IMR-90 (cell line): ENCODE measurements at regions not wholly inside any gene's neighbourhood (a gene's known extent, or its start where the extent isn't known, plus 50 kb on each side); places are given as distances from the start of the nearest gene placed in this dataset.

Experiments used
- ATAC-seq: fragments of 200-7000 bp; cut with Tn5 transposase; 2 replicates; pipeline ENCODE4 v1.9.1; 2020; ENCODE audit warnings: low read depth, mild to moderate bottlenecking, moderate library complexity
- BruUV-seq: library from RNA; stranded (reverse); fragments of 400-500 nt; replicated peaks from 2 replicates; lab custom pipeline; 2021; lab: Mats Ljungman, UMichigan
- CTCF ChIA-PET: fragments of 300-600 bp; formaldehyde crosslinking; extraction: SDS; loops from one replicate; lab custom pipeline; 2021; ENCODE audit warnings: antibody characterized with exemption; lab: Yijun Ruan, JAX
- POLR2A ChIA-PET: fragments of 300-600 bp; sonication (Branson Sonifier 250); formaldehyde crosslinking; loops from one replicate; lab custom pipeline; 2022; ENCODE audit warnings: antibody characterized with exemption; ENCODE audit not compliant: unreplicated experiment; lab: Charles Lee
- DNase-seq: peaks from one replicate; pipeline ENCODE4 v3.0.0; 2013
- H2AFZ ChIP-seq: replicated peaks from 2 replicates; pipeline ENCODE3; 2013; ENCODE audit warnings: low read length, mild to moderate bottlenecking; ENCODE audit not compliant: poor library complexity
- H2AK5ac ChIP-seq: 2 replicates; pipeline ENCODE4 v1.6.1; 2013; ENCODE audit warnings: low read depth, low read length, inconsistent platforms
- H2AK9ac ChIP-seq: replicated peaks from 2 replicates; pipeline ENCODE3; 2013; ENCODE audit warnings: mild to moderate bottlenecking, low read depth, low read length, moderate library complexity; ENCODE audit not compliant: poor library complexity
- H2BK120ac ChIP-seq: 2 replicates; pipeline ENCODE4 v1.6.1; 2013; ENCODE audit warnings: low read depth, low read length, inconsistent platforms
- H2BK15ac ChIP-seq: 3 replicates; pipeline ENCODE4 v1.6.1; 2013; ENCODE audit warnings: low read depth, low read length, inconsistent platforms
- H2BK20ac ChIP-seq: 2 replicates; pipeline ENCODE4 v1.6.1; 2013; ENCODE audit warnings: low read depth, mild to moderate bottlenecking, inconsistent platforms, low read length, moderate library complexity
- H2BK5ac ChIP-seq: 2 replicates; pipeline ENCODE4 v1.6.1; 2013; ENCODE audit warnings: mild to moderate bottlenecking, low read depth, low read length, inconsistent platforms; ENCODE audit not compliant: poor library complexity, severe bottlenecking
- H3K14ac ChIP-seq: replicated peaks from 2 replicates; pipeline ENCODE4 v1.6.1; 2013; ENCODE audit warnings: low read depth, low read length, inconsistent platforms
- H3K18ac ChIP-seq: 2 replicates; pipeline ENCODE4 v1.6.1; 2013; ENCODE audit warnings: low read depth, low read length, control low read depth
- H3K23ac ChIP-seq: 2 replicates; pipeline ENCODE4 v1.6.1; 2013; ENCODE audit warnings: low read depth, low read length, inconsistent platforms
- H3K27ac ChIP-seq: 2 replicates; pipeline ENCODE4 v1.5.1; 2013; ENCODE audit warnings: mild to moderate bottlenecking, control low read depth, low read length; ENCODE audit not compliant: insufficient read depth
- H3K27me3 ChIP-seq: 2 replicates; pipeline ENCODE4 v1.6.1; 2013; ENCODE audit warnings: low read length; ENCODE audit not compliant: control insufficient read depth, insufficient read depth
- H3K36me3 ChIP-seq: 2 replicates; pipeline ENCODE4 v1.6.1; 2013; ENCODE audit warnings: low read length, mixed read lengths; ENCODE audit not compliant: control insufficient read depth, insufficient read depth
- H3K4ac ChIP-seq: 2 replicates; pipeline ENCODE4 v1.6.1; 2013; ENCODE audit warnings: low read depth, low read length, inconsistent platforms
- H3K4me1 ChIP-seq: 2 replicates; pipeline ENCODE4 v1.6.1; 2013; ENCODE audit warnings: low read length, mixed read lengths; ENCODE audit not compliant: control insufficient read depth, insufficient read depth
- H3K4me2 ChIP-seq: 2 replicates; pipeline ENCODE4 v1.6.1; 2013; ENCODE audit warnings: low read depth, mild to moderate bottlenecking, control low read depth, low read length, moderate library complexity
- H3K4me3 ChIP-seq: 2 replicates; pipeline ENCODE4 v1.5.1; 2013; ENCODE audit warnings: low read depth, mild to moderate bottlenecking, control low read depth, low read length, moderate library complexity; ENCODE audit not compliant: insufficient read depth
- H3K56ac ChIP-seq: 2 replicates; pipeline ENCODE4 v1.6.1; 2013; ENCODE audit warnings: low read length, inconsistent platforms; ENCODE audit not compliant: insufficient read depth; ENCODE audit errors: extremely low read depth
- H3K79me1 ChIP-seq, 2 experiments: 2 replicates each; pipeline ENCODE4 v1.6.1; 2013; ENCODE audit warnings: low read length in 2 of 2, inconsistent platforms in 1 of 2, low read depth in 1 of 2
- H3K9ac ChIP-seq: 2 replicates; pipeline ENCODE4 v1.6.1; 2013; ENCODE audit warnings: low read depth, low read length, control low read depth
- H3K9me1 ChIP-seq: 2 replicates; pipeline ENCODE4 v1.6.1; 2013; ENCODE audit warnings: low read length, inconsistent platforms; ENCODE audit not compliant: insufficient read depth
- H3K9me3 ChIP-seq: 2 replicates; pipeline ENCODE4 v1.6.1; 2013; ENCODE audit warnings: low read length; ENCODE audit not compliant: control insufficient read depth, insufficient read depth
- H4K20me1 ChIP-seq: 2 replicates; pipeline ENCODE4 v1.6.1; 2013; ENCODE audit warnings: low read length, inconsistent platforms; ENCODE audit not compliant: insufficient read depth
- H4K5ac ChIP-seq: 2 replicates; pipeline ENCODE4 v1.6.1; 2013; ENCODE audit warnings: mild to moderate bottlenecking, low read depth, low read length, control low read depth
- H4K8ac ChIP-seq, 2 experiments: 2 replicates each; pipeline ENCODE4 v1.6.1; 2013; ENCODE audit warnings: low read depth in 2 of 2, low read length in 2 of 2, control low read depth in 1 of 2, inconsistent platforms in 1 of 2
- H4K91ac ChIP-seq: 2 replicates; pipeline ENCODE4 v1.6.1; 2013; ENCODE audit warnings: low read depth, low read length, inconsistent platforms; ENCODE audit not compliant: insufficient read depth
- BHLHE40 ChIP-seq: fragments of 150-350 bp; IDR thresholded peaks from 2 replicates; pipeline ENCODE4 v1.6.1; 2016; ENCODE audit warnings: mild to moderate bottlenecking, low read depth, low read length
- CEBPB ChIP-seq: IDR thresholded peaks from 2 replicates; pipeline ENCODE4 v1.6.1; 2012; ENCODE audit warnings: low read depth, low read length, improper control_type of control experiment
- CHD1 ChIP-seq: IDR thresholded peaks from 2 replicates; pipeline ENCODE4 v1.6.1; 2012; ENCODE audit warnings: low read depth, low read length, improper control_type of control experiment
- CTCF ChIP-seq: conservative IDR thresholded peaks from 2 replicates; pipeline ENCODE4 v1.5.1; 2012; ENCODE audit warnings: mild to moderate bottlenecking, low read depth, low read length, improper control_type of control experiment
- FOS ChIP-seq: fragments of 150-350 bp; IDR thresholded peaks from 2 replicates; pipeline ENCODE4 v1.6.1; 2016; ENCODE audit warnings: low read depth, low read length
- MAFK ChIP-seq: IDR thresholded peaks from 2 replicates; pipeline ENCODE4 v1.6.1; 2012; ENCODE audit warnings: low read depth, low read length, improper control_type of control experiment
- MAZ ChIP-seq: IDR thresholded peaks from 2 replicates; pipeline ENCODE4 v1.6.1; 2012; ENCODE audit warnings: low read depth, mild to moderate bottlenecking, low read length, improper control_type of control experiment, moderate library complexity, borderline replicate concordance
- MXI1 ChIP-seq: IDR thresholded peaks from 2 replicates; pipeline ENCODE4 v1.6.1; 2012; ENCODE audit warnings: low read depth, mild to moderate bottlenecking, low read length, moderate library complexity, borderline replicate concordance
- NFE2L2 ChIP-seq: fragments of 150-350 bp; IDR thresholded peaks from 2 replicates; pipeline ENCODE4 v1.6.1; 2016; ENCODE audit warnings: low read depth, mild to moderate bottlenecking, low read length
- POLR2A ChIP-seq: IDR thresholded peaks from 2 replicates; pipeline ENCODE4 v1.6.1; 2012; ENCODE audit warnings: mild to moderate bottlenecking, low read depth, low read length
- RAD21 ChIP-seq: IDR thresholded peaks from 2 replicates; pipeline ENCODE4 v1.6.1; 2012; ENCODE audit warnings: low read length, improper control_type of control experiment
- RCOR1 ChIP-seq: IDR thresholded peaks from 2 replicates; pipeline ENCODE4 v1.6.1; 2012; ENCODE audit warnings: mild to moderate bottlenecking, low read length, improper control_type of control experiment; ENCODE audit not compliant: insufficient replicate concordance
- RFX5 ChIP-seq: IDR thresholded peaks from 2 replicates; pipeline ENCODE4 v1.8.0; 2012; ENCODE audit warnings: low read depth, mild to moderate bottlenecking, low read length, moderate library complexity
- SMC3 ChIP-seq: fragments of 150-350 bp; IDR thresholded peaks from 2 replicates; pipeline ENCODE4 v1.6.1; 2016; ENCODE audit warnings: low read depth, mild to moderate bottlenecking, antibody characterized with exemption, low read length, moderate library complexity
- USF2 ChIP-seq: fragments of 150-350 bp; IDR thresholded peaks from 2 replicates; pipeline ENCODE4 v1.6.1; 2017; ENCODE audit warnings: mild to moderate bottlenecking, antibody characterized with exemption, low read length, low read depth
- WGBS, 2 experiments: methylation state at CpG; one replicate each; pipeline versions ENCODE4 v1.1.5 to v1.1.7; 2013; ENCODE audit warnings: missing lambda C conversion rate in 2 of 2; ENCODE audit not compliant: insufficient read length in 1 of 2; ENCODE audit errors: extremely low coverage in 2 of 2; 5-methylcytosine and 5-hydroxymethylcytosine counted together
- dilution Hi-C: fragments of 300-500 bp; cut with HindIII; formaldehyde crosslinking; loops from one replicate; pipeline ENCODE4 v1.14.3; 2018; ENCODE audit warnings: low sequenced_read_pairs; ENCODE audit not compliant: unreplicated experiment
- in situ Hi-C: fragments of 300-500 bp; cut with MboI; formaldehyde crosslinking; loops from 3 replicates; pipeline ENCODE4 v1.14.3; 2019; ENCODE audit warnings: low sequenced_read_pairs, inconsistent platforms, mixed read lengths
- intact Hi-C: fragments of 100-400 bp; cut with micrococcal nuclease; formaldehyde crosslinking; loops from 2 replicates; pipeline ENCODE4 v1.10.0; 2022
- TF ChIP-seq, protein P1 (sequence below): fragments of 150-350 bp; IDR thresholded peaks from 2 replicates; pipeline ENCODE4 v1.6.1; 2016; ENCODE audit warnings: low read depth, mild to moderate bottlenecking, low read length, moderate library complexity, borderline replicate concordance

GRCh38 chr4:13698296-13698695 is 70.8 kb upstream of the BOD1L1 start:
- in situ Hi-C loops (no loop called here), dilution Hi-C loops (no loop called here), intact Hi-C loops (no loop called here)
- no peak overlapping the region for H2AFZ ChIP-seq
- peaks cover 4% of the 10 kb centered on the region for H3K4me1 ChIP-seq
- no TSS peak for BruUV-seq
- no peaks in the 10 kb centered on the region for H3K36me3 ChIP-seq
- H3K4me2 ChIP-seq, result no peak overlapping the region
- no peak overlapping the region for H3K9ac ChIP-seq
- H4K8ac ChIP-seq, result no peak overlapping the region
- H3K27ac ChIP-seq, result no peak overlapping the region
- no peaks in the 10 kb centered on the region for H3K79me1 ChIP-seq
- no peak overlapping the region for H3K14ac ChIP-seq
- no peak overlapping the region for H2AK5ac ChIP-seq
- no peak overlapping the region for H2BK5ac ChIP-seq
- H3K27me3 ChIP-seq, result no peaks in the 10 kb centered on the region
- no peak for ATAC-seq
- H2AK9ac ChIP-seq, result no peak overlapping the region
- H3K23ac ChIP-seq, result no peak overlapping the region
- H3K9me3 ChIP-seq, result no peaks in the 10 kb centered on the region
- no peak overlapping the region for H3K4me3 ChIP-seq
- no peaks in the 10 kb centered on the region for H3K9me1 ChIP-seq
- POLR2A ChIA-PET, result no interaction called here
- no peak overlapping the region for H4K5ac ChIP-seq
- TF ChIP-seq RCOR1 (no peak), RFX5 (no peak), NFE2L2 (no peak), BHLHE40 (no peak), SMC3 (no peak), CHD1 (no peak), USF2 (no peak), MAZ (no peak), CTCF (no peak), POLR2A (no peak), RAD21 (no peak), CEBPB (no peak), MAFK (no peak), FOS (no peak), MXI1 (no peak)
- TF ChIP-seq, protein P1, sequence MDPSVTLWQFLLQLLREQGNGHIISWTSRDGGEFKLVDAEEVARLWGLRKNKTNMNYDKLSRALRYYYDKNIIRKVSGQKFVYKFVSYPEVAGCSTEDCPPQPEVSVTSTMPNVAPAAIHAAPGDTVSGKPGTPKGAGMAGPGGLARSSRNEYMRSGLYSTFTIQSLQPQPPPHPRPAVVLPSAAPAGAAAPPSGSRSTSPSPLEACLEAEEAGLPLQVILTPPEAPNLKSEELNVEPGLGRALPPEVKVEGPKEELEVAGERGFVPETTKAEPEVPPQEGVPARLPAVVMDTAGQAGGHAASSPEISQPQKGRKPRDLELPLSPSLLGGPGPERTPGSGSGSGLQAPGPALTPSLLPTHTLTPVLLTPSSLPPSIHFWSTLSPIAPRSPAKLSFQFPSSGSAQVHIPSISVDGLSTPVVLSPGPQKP, result no peak
- CTCF ChIA-PET, result no interaction called here
- H2BK20ac ChIP-seq, result no peak overlapping the region; the same call in 1 of the 2 replicates
- WGBS, 2 experiments, result no CpG with 5 or more reads among the region's 2 CpGs
- no peak overlapping the region for H2BK15ac ChIP-seq
- H4K20me1 ChIP-seq, result no peaks in the 10 kb centered on the region
- H3K18ac ChIP-seq, result no peak overlapping the region
- no peak overlapping the region for H3K56ac ChIP-seq
- no peak for DNase-seq
- no peak overlapping the region for H2BK120ac ChIP-seq
- H3K4ac ChIP-seq, result no peak overlapping the region
- H4K91ac ChIP-seq, result no peak overlapping the region
